Activated T-helper 1 cell treated with anti-CD3 and anti-CD28 coated beads, Interleukin-12 subunit alpha, Interleukin-12 subunit beta, Interleukin-2, Interleukin-4 antibody, amounts not matched to agents 30 ng/mL and 10 ng/mL and 1 ng/mL, durations not matched to agents 14 hours and 24 hours and 36 hours (primary cell): ENCODE measurements at regions not wholly inside any gene's neighbourhood (a gene's known extent, or its start where the extent isn't known, plus 50 kb on each side); places are given as distances from the start of the nearest gene placed in this dataset.
"Not testable (repeated sequence)": the region's sequence is repeated elsewhere in the genome, so short reads cannot be mapped to it uniquely, and the experiment has no call there.

Source experiments
- DNase-seq: peaks from one replicate; pipeline ENCODE4 v3.0.0; 2021; ENCODE audit warnings: low spot score
- H3K27ac Mint-ChIP-seq: one replicate; pipeline ENCODE4 v1.8.0; 2021; ENCODE audit warnings: mild to moderate bottlenecking, mixed read lengths
- H3K27me3 Mint-ChIP-seq: one replicate; pipeline ENCODE4 v1.8.0; 2022; ENCODE audit warnings: mild to moderate bottlenecking, moderate library complexity, mixed read lengths; ENCODE audit not compliant: insufficient read depth
- H3K36me3 Mint-ChIP-seq: one replicate; pipeline ENCODE4 v1.8.0; 2021; ENCODE audit warnings: low read depth, mixed read lengths
- H3K4me1 Mint-ChIP-seq: one replicate; pipeline ENCODE4 v1.8.0; 2021; ENCODE audit warnings: low read depth, mixed read lengths
- H3K4me3 Mint-ChIP-seq: one replicate; pipeline ENCODE4 v1.8.0; 2021; ENCODE audit warnings: mild to moderate bottlenecking, moderate library complexity, mixed read lengths
- H3K9me3 Mint-ChIP-seq: one replicate; pipeline ENCODE4 v1.8.0; 2021; ENCODE audit warnings: mixed read lengths
- intact Hi-C: fragments of 100-400 bp; cut with micrococcal nuclease; formaldehyde crosslinking; loops from one replicate; pipeline ENCODE4 v1.15.1; 2024

DNA sequence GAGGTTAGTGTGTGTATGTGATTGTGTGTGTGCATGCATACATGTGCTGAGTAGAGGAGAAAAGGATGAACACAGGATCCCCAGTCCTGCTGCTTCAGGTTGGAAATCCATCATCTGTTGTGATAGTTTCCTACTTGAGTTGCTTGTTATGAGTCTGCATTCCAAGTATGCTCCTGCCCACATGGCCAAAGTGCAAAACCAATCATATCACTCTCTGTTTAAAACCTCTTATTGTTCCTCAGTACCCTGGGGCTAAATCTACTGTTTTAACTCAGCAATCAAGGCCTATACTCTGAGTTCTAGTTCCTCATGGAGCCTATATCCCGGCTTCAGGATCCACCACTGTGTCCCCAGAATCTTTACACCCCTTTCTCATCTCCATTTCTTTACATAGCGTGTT lies 139.9 kb upstream of the TLE3 start:
- peaks cover 48% of the 10 kb centered on the region for H3K4me1 Mint-ChIP-seq
- intact Hi-C loops, result no loop called here

DNA sequence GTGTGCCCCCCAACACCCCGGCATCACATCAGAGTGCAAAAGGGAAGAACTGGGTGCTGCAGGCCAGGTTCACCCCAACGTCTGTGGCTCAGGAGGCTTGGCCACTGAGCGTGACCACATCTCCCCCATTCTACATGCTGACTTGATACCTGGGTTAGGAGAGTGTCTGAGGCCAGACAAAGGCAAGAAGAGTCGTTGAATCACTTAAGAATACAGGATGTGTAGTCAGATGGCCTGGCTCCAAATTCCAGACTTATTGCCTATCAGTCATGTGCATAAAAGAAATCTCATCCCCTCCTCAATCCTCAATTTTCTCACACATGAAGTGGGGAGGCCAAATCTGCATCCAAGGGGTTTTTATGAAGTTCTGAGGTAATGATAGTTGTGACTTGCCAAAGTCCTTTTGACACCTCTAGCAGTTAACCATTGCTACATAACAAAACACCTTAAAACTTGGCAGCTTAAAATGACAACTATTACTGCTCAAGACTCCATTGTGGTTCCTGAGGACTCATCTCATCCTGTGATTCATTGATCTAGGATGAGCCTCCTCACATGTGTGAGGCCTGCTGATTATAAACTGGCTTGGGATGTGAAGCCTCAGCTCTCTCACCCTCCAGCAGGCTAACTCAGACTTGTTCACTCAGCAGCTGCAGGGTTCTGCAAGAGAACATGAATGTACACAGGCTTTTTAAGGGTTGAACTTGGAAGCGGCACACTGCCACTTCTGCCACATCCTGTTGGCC lies 138.8 kb upstream of the TLE3 start:
- intact Hi-C loops, result no loop called here
- H3K4me3 Mint-ChIP-seq, result no peak overlapping the region
- peaks cover 33% of the 10 kb centered on the region for H3K27me3 Mint-ChIP-seq
- peaks cover 39% of the 10 kb centered on the region for H3K4me1 Mint-ChIP-seq
- DNase-seq, result no peak
- peaks cover 3% of the 10 kb centered on the region for H3K36me3 Mint-ChIP-seq
- H3K27ac Mint-ChIP-seq, result no peak overlapping the region
- H3K9me3 Mint-ChIP-seq, result peaks cover 20% of the 10 kb centered on the region

More for the DNA sequence above, 139.9 kb upstream of the TLE3 start:
- no peak for DNase-seq
- Mint-ChIP-seq H3K36me3 (peaks cover 2% of the 10 kb centered on the region), H3K9me3 (peaks cover 9% of the 10 kb centered on the region), H3K27ac (no peak overlapping the region), H3K4me3 (no peak overlapping the region), H3K27me3 (peaks cover 34% of the 10 kb centered on the region)

- Mint-ChIP-seq H3K4me3 (no peak overlapping the region), H3K9me3 (peaks cover 26% of the 10 kb centered on the region), H3K4me1 (peaks cover 30% of the 10 kb centered on the region), H3K36me3 (peaks cover 3% of the 10 kb centered on the region), H3K27me3 (peaks cover 24% of the 10 kb centered on the region), H3K27ac (no peak overlapping the region)
- no peak for DNase-seq
- intact Hi-C loops, result loop anchor here (2.0 kb wide), 1 partner anchor 23 kb away; no protein-coding TSS in a partner anchor
These were observed 137.6 kb upstream of the TLE3 start for GRCh38 chr15:70235347-70235746.

- intact Hi-C loops, result loop anchor here (2.0 kb wide), 1 partner anchor 24 kb away; no protein-coding TSS in a partner anchor
- H3K4me3 Mint-ChIP-seq, result no peak overlapping the region
- peaks cover 3% of the 10 kb centered on the region for H3K36me3 Mint-ChIP-seq
- peaks cover 34% of the 10 kb centered on the region for H3K9me3 Mint-ChIP-seq
- peaks cover 19% of the 10 kb centered on the region for H3K27me3 Mint-ChIP-seq
- no peak overlapping the region for H3K27ac Mint-ChIP-seq
- H3K4me1 Mint-ChIP-seq, result peaks cover 24% of the 10 kb centered on the region
- peak; percentile 22 for DNase-seq
These were observed 136.7 kb upstream of the TLE3 start for GRCh38 chr15:70234256-70234905.

GRCh38 chr15:70231484-70231883 lies 133.8 kb upstream of the TLE3 start:
- intact Hi-C loops, result no loop called here
- Mint-ChIP-seq H3K4me1 (peaks cover 19% of the 10 kb centered on the region), H3K27ac (no peak overlapping the region), H3K9me3 (peaks cover 46% of the 10 kb centered on the region), H3K27me3 (peaks cover 9% of the 10 kb centered on the region), H3K36me3 (peaks cover 1% of the 10 kb centered on the region), H3K4me3 (no peak overlapping the region)
- DNase-seq, result no peak

- Mint-ChIP-seq H3K27me3 (peaks cover 22% of the 10 kb centered on the region), H3K9me3 (peaks cover 40% of the 10 kb centered on the region)
- H3K4me3 Mint-ChIP-seq, intact Hi-C loops, DNase-seq, H3K27ac Mint-ChIP-seq, H3K36me3 Mint-ChIP-seq, H3K4me1 Mint-ChIP-seq: not testable (repeated sequence)
These were observed 130.2 kb upstream of the TLE3 start for GRCh38 chr15:70227918-70228317.

GRCh38 chr15:70227147-70227546 lies 129.4 kb upstream of the TLE3 start:
- no peak for DNase-seq
- peaks cover 13% of the 10 kb centered on the region for H3K4me1 Mint-ChIP-seq
- H3K36me3 Mint-ChIP-seq, result no peaks in the 10 kb centered on the region
- H3K9me3 Mint-ChIP-seq, result peaks cover 32% of the 10 kb centered on the region
- no peak overlapping the region for H3K27ac Mint-ChIP-seq
- H3K27me3 Mint-ChIP-seq, result peaks cover 22% of the 10 kb centered on the region
- H3K4me3 Mint-ChIP-seq, result no peak overlapping the region
- intact Hi-C loops, result no loop called here

DNA sequence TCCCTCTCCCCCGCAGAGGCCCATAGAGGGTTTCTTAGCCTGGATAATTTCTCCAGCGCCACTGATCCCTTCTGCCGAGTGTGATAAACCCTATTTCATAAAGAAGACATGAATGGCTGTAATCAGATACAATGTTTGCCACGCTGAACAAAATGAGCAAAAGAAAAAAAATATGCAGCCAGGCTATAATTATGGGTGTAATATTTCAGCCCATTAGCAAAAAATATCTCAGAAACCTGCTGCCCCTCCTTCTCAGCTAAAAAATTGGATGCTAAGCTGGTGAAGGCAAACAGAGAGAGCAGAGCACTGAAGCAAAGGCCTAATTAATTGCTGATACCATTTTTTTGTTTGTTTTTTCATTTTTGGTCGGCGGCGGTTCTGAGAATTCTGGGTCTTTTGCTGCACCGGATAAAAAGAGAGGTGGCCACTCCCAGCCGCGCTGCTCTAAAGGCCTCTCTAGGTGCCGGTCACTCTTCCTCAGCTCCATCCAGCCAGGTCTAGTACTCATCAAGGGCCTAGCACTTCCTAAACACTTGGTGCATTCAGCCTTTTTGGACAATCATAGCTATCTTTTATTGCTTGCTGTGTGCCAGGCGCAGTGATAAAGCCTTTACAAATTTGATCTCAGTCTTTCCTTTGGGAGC lies 128.7 kb upstream of the TLE3 start:
- Mint-ChIP-seq H3K4me3 (no peak overlapping the region), H3K27me3 (peaks cover 22% of the 10 kb centered on the region), H3K4me1 (peaks cover 13% of the 10 kb centered on the region), H3K36me3 (no peaks in the 10 kb centered on the region), H3K9me3 (peaks cover 26% of the 10 kb centered on the region), H3K27ac (no peak overlapping the region)
- no peak for DNase-seq
- intact Hi-C loops, result no loop called here

DNA sequence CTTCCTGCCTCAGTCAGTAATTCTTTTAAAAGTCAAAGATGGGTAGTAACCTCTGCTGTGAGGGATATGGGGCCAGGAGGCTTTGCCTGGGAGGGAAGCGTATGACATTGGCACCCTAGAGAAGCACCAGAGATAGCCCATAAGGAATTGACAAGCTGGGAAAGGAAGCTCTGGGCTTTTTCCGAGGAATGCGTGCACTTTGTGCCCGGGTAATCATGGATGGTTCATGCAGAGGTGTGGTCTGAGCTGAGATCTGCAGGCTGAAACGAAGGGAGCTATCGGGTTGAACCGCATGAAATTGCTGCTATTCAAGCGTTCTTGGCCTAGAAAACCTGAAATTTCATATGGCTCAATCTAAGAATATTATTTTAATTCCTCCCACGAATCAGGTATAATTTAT lies 127.7 kb upstream of the TLE3 start:
- Mint-ChIP-seq H3K27ac (no peak overlapping the region), H3K27me3 (peaks cover 22% of the 10 kb centered on the region), H3K9me3 (peaks cover 20% of the 10 kb centered on the region), H3K4me1 (peaks cover 13% of the 10 kb centered on the region), H3K4me3 (no peak overlapping the region), H3K36me3 (no peaks in the 10 kb centered on the region)
- no peak for DNase-seq
- intact Hi-C loops, result no loop called here

- no peak for DNase-seq
- Mint-ChIP-seq H3K27me3 (peaks cover 23% of the 10 kb centered on the region), H3K36me3 (no peaks in the 10 kb centered on the region), H3K4me3 (no peak overlapping the region), H3K27ac (no peak overlapping the region), H3K9me3 (no peaks in the 10 kb centered on the region), H3K4me1 (peaks cover 13% of the 10 kb centered on the region)
- intact Hi-C loops, result no loop called here
These were observed 124.9 kb upstream of the TLE3 start for GRCh38 chr15:70222606-70223005.

DNA sequence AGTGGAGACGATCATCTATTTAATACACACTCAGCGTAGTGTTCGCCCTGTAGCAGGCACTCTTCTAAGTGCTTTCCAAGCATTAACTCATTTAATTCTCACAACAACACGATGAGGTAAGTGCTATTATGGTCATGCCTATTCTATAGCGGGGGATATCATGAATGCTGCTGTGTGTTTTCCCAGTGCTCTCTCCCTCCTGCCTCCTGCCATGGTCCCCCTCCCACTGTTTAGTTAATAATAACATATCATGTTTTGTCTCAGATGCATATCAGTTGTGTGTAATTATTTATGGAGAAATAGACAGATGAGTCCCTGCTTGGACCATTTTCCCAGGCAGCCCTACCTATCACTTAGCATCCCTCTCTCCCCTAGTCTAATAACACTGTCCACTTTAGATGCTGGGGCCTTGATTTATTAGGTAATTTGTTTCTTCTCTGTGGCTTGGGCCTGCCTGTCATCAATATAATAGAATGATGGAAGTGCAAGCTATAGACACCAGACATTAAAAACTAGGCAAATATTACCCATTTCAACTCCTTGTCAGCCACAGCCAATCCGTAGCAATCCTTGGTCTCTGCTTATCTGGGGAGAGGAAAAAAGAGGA lies 122.9 kb upstream of the TLE3 start:
- intact Hi-C loops, result no loop called here
- no peak for DNase-seq
- peaks cover 15% of the 10 kb centered on the region for H3K27me3 Mint-ChIP-seq
- no peaks in the 10 kb centered on the region for H3K9me3 Mint-ChIP-seq
- no peak overlapping the region for H3K27ac Mint-ChIP-seq
- H3K4me3 Mint-ChIP-seq, result no peak overlapping the region
- peaks cover 13% of the 10 kb centered on the region for H3K4me1 Mint-ChIP-seq
- no peaks in the 10 kb centered on the region for H3K36me3 Mint-ChIP-seq

- intact Hi-C loops, result no loop called here
- Mint-ChIP-seq H3K4me1 (peaks cover 13% of the 10 kb centered on the region), H3K36me3 (no peaks in the 10 kb centered on the region), H3K27me3 (peaks cover 16% of the 10 kb centered on the region), H3K4me3 (no peak overlapping the region), H3K27ac (no peak overlapping the region), H3K9me3 (no peaks in the 10 kb centered on the region)
- no peak for DNase-seq
These were observed 122.2 kb upstream of the TLE3 start for GRCh38 chr15:70219966-70220365.
